ENCODE measurements at regions not wholly inside any gene's neighbourhood (a gene's known extent, or its start where the extent isn't known, plus 50 kb on each side); places are given as distances from the start of the nearest gene placed in this dataset.

GRCh38 chr22:26847046-26847445, 189.7 kb downstream of the MIAT start:
- DNase-seq (ENCODE audit: low spot score), result no peak

DNA sequence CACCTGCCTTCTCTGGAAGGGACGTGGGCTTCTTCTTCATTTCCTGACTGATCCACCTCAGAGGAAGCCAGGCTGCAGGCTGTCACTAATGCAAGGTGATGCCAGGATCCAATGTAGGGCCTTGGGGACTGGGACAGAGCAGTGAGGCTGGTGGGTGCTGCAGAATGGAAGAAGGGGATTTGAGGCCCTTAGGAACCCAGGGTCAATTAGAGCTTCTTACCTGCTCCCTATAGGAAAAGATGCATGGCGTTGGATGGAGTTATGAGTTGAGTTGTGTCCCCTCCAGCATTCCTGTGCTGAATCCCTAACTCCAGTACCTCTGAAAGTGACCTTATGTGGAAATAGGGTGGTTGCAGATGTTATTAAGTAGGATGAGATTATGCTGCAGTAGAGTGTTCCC, 190.4 kb downstream of the MIAT start:
- no peak for DNase-seq (ENCODE audit: low spot score)

GRCh38 chr22:26848244-26848920, 191.0 kb downstream of the MIAT start:
- DNase-seq (ENCODE audit: low spot score), result no peak

- DNase-seq (ENCODE audit: low spot score), result no peak
Measured at GRCh38 chr22:26849575-26849974, 192.2 kb downstream of the MIAT start.

GRCh38 chr22:26851125-26851524, 193.7 kb downstream of the MIAT start:
- DNase-seq (ENCODE audit: low spot score), result no peak

DNA sequence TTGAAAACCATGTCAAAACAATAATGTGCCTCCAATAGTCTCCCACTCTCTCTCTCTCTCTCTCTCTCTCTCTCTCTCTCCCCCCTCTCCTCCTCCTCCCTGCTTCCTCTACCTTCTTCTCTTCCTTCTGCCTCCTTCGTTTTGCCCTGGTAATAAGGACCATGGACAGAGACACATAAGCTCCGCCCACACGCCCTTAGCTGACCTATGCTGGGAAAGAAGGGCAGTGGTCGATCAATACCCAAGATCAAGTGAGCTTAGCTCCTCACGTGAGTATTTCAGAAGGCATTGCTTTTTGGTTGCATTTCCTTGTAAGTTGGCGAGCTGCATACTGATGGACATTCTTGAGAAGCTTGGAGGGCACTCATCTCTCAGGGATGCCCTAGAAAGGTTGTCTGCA, 194.8 kb downstream of the MIAT start:
- no peak for DNase-seq (ENCODE audit: low spot score)

- DNase-seq (ENCODE audit: low spot score), result no peak
Measured at GRCh38 chr22:26853071-26853470, 195.7 kb downstream of the MIAT start.

GRCh38 chr22:26853495-26853894, 196.1 kb downstream of the MIAT start:
- DNase-seq (ENCODE audit: low spot score), result no peak

GRCh38 chr22:26857169-26857568, 199.8 kb downstream of the MIAT start:
- DNase-seq (ENCODE audit: low spot score), result no peak

DNA sequence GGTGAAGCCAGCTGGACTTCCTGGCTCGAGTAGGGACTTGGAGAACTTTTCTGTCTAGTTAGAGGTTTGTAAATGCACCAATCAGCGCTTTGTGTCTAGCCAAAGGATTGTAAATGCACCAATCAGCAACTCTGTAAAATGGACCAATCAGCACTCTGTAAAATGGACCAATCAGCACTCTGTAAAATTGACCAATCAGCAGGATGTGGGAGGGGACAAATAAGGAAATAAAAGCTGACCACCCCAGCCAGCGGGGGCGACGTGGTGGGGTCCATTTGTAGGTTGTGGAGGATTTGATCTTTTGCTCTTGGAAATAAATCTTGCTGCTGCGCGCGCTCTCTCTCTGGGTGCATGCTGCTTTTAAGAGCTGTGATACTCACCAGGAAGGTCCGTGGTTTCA, 202.9 kb downstream of the MIAT start:
- no peak for DNase-seq (ENCODE audit: low spot score)

DNA sequence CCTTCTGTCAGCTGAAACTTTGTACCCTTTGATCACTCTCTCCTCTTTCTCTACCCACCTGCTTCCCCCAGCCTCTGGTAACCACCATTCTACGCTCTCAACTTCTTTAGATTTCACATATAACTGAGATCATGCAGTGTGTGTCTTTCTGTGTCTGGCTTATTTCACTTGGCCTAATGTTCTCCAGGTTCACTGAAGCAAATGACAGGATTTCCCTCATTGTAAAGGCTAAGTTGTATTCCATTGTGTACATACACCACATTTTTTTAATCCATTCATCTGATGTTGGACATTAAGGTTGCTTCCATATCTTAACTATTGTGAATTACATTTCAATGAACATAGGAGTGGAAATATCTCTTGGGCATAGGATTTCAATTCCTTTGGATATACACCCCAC, 207.6 kb downstream of the MIAT start:
- no peak for DNase-seq (ENCODE audit: low spot score)

GRCh38 chr22:26883393-26883792, 226.0 kb downstream of the MIAT start:
- no peak for DNase-seq (ENCODE audit: low spot score)

- no peak for DNase-seq (ENCODE audit: low spot score)
Measured at GRCh38 chr22:26884921-26885320, 227.5 kb downstream of the MIAT start.

- no peak for DNase-seq (ENCODE audit: low spot score)
Measured at GRCh38 chr22:26885441-26886261, 228.3 kb downstream of the MIAT start.

DNA sequence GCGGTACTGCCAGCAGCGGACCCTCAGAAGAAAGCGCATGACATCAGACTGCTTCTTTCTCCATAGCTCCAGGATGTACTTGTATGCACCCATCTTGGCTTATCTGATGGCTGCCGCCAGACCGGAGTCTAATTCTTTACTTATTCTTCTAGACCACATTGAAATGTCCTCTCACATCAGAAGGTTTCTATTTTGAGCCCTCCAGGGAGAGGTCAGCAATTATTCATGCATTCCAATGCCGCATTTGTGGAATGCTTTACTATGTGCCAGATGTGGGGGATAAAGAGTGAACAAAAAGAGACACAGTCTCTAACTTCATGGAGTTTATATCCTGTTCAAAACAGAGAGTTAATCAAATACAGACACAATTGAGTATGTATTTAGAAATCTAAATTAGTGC, 230.1 kb downstream of the MIAT start:
- DNase-seq (ENCODE audit: low spot score), result no peak

- DNase-seq (ENCODE audit: low spot score), result no peak
Measured at GRCh38 chr22:26887916-26888315, 230.5 kb downstream of the MIAT start.

GRCh38 chr22:26888887-26889286, 231.5 kb downstream of the MIAT start:
- DNase-seq (ENCODE audit: low spot score), result no peak

DNA sequence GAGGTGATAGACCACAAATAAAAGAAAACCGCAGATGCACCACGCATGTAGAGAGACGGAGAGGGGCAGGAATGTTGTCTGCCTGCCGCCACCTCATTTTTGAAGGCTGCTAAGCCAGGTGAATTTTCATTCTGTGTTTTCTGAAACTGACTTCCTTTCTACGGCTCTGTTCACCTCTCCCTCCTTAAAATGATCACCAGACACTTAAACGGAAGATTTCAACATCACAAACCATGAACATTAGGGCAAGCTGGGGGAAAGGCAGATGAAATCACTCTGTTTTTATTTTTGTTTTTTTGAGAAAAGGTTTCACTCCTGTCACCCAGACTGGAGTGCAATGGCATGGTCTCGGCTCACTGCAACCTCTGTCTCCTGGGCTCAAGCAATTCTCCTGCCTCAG, 232.4 kb downstream of the MIAT start:
- DNase-seq (ENCODE audit: low spot score), result no peak

DNA sequence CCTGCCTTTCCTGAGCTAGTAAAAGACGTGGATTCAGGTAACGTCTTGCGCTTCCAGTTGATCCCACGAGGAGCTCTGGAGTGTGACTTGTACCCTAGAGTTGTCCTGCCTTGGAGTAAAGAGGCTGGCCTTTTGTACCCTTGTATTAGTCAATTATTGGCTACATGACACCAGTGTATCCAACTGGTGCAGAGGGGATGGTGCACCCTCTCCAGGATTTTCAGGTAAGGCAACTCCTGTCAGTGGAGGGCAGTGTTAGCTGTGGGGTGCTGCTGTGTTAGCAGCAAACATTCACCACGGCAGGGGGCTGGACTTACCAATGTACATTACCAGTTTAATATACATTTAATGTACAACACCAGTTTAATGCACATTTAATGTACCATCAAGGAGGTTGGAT, 233.5 kb downstream of the MIAT start:
- DNase-seq (ENCODE audit: low spot score), result no peak

DNA sequence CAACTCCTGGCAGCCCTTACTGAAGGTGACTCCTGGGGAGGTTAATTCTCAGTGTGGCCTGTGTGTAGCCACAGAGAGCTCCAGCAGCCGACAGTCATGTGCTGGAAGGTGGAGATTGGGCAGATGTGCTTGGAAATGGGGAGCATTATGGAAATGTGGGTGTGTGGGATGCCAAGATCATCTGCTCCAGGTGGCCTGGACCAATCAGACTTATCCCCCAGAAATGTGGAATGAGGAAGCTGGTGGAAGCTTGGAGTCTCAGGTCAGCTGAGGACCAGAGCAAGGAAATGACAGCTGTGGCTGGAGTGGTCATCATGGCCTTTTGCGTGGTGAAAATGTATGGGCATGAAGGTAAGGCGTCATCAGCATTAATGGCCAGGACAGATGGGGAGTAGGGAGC, 234.0 kb downstream of the MIAT start:
- DNase-seq (ENCODE audit: low spot score), result no peak

- no peak for DNase-seq (ENCODE audit: low spot score)
Measured at GRCh38 chr22:26892166-26893041, 235.0 kb downstream of the MIAT start.

DNA sequence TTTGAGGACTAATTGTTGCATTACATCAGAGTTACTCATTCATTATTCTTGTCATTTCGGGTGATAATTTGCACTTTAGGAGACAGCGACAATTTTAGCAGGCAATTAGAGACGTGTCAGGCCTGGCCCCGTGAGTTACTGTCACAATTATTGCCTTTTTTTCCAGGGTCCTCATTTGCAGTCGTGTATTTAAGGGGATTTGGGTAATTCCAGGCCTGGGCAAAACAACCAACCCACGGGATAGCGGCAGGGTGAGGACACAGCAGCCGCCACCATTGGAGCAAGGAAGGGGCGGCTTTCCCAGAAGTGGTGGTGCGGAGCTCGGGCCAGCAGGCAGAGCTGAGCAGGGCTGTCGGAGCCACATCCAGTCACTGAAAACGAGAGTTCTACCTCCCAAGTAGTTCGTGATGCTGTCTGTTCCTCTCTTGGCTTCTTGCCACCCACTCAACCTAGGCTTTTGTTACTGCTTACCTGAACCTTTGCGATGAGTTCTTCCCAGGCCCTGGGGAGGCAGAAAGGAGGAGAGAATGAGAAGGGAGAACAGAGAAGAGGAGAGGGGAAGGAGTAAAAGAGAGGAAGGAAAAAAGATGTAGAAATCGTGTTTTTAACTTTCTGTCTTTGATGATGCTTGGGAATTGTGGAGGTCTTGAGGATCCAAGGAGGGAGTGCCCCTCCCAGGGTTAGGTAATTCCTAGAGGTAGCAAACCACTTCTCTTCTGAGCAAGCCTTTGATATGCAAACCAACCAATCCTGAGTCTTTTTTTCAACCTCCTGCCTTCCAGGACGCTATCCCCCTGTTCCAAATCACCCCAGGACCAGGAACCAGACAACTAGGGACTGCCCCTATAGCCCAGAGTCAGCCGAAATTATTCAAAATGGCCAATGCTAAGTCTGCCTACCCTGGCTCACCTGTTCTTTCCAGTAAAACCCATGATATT, 236.1 kb downstream of the MIAT start:
- DNase-seq (ENCODE audit: low spot score), result no peak
